ENCODE measurements at regions not wholly inside any gene's neighbourhood (a gene's known extent, or its start where the extent isn't known, plus 50 kb on each side); places are given as distances from the start of the nearest gene placed in this dataset.

GRCh38 chr6:141562186-141562811 is 570.4 kb upstream of the GJE1 start:
- Histone ChIP-seq H3K9me3 (ENCODE audit: low read length) (no peaks in the 10 kb centered on the region), H3K9ac (ENCODE audit: low read length) (peak overlapping the region; percentile 18), H3K27ac (ENCODE audit: low read length) (no peak overlapping the region), H3K4me3 (ENCODE audit: low read length) (peak overlapping the region; percentile 20; the same call in 1 of the 2 replicates), H4K20me1 (ENCODE audit: insufficient read depth, low read depth, low read length) (no peaks in the 10 kb centered on the region), H3K4me1 (ENCODE audit: low read length) (peaks cover 12% of the 10 kb centered on the region), H3K4me2 (ENCODE audit: low read depth, low read length, poor library complexity, severe bottlenecking) (peak overlapping the region; percentile 41), H3K9me2 (replicated peaks; ENCODE audit: insufficient read depth, low read length) (no peaks in the 10 kb centered on the region), H3K27me3 (ENCODE audit: low read length) (no peaks in the 10 kb centered on the region), H3K79me2 (ENCODE audit: low read length) (no peaks in the 10 kb centered on the region), H2AFZ (ENCODE audit: low read length) (peak overlapping the region; percentile 70; the same call in 1 of the 2 replicates), H3K36me3 (ENCODE audit: insufficient read depth, low read length) (no peaks in the 10 kb centered on the region)
- DNase-seq: no peak

GRCh38 chr6:141561154-141561553 is 571.6 kb upstream of the GJE1 start:
- no peaks in the 10 kb centered on the region for H3K36me3 ChIP-seq (ENCODE audit: insufficient read depth, low read length)
- H3K4me1 ChIP-seq (ENCODE audit: low read length): peaks cover 12% of the 10 kb centered on the region
- no peak overlapping the region for H2AFZ ChIP-seq (ENCODE audit: low read length)
- H3K4me3 ChIP-seq (ENCODE audit: low read length): no peak overlapping the region
- H3K27me3 ChIP-seq (ENCODE audit: low read length): no peaks in the 10 kb centered on the region
- DNase-seq: no peak
- H3K4me2 ChIP-seq (ENCODE audit: low read depth, low read length, poor library complexity, severe bottlenecking): no peak overlapping the region
- H3K9ac ChIP-seq (ENCODE audit: low read length): no peak overlapping the region
- H3K9me3 ChIP-seq (ENCODE audit: low read length): no peaks in the 10 kb centered on the region
- no peaks in the 10 kb centered on the region for H4K20me1 ChIP-seq (ENCODE audit: insufficient read depth, low read depth, low read length)
- no peaks in the 10 kb centered on the region for H3K79me2 ChIP-seq (ENCODE audit: low read length)
- no peaks in the 10 kb centered on the region for H3K9me2 ChIP-seq (replicated peaks; ENCODE audit: insufficient read depth, low read length)
- no peak overlapping the region for H3K27ac ChIP-seq (ENCODE audit: low read length)

GRCh38 chr6:141552463-141552862 is 580.3 kb upstream of the GJE1 start:
- no peak overlapping the region for H3K4me3 ChIP-seq (ENCODE audit: low read length)
- H3K27ac ChIP-seq (ENCODE audit: low read length): no peak overlapping the region
- H3K4me2 ChIP-seq (ENCODE audit: low read depth, low read length, poor library complexity, severe bottlenecking): no peak overlapping the region
- no peaks in the 10 kb centered on the region for H3K9me3 ChIP-seq (ENCODE audit: low read length)
- no peak overlapping the region for H3K9ac ChIP-seq (ENCODE audit: low read length)
- H3K4me1 ChIP-seq (ENCODE audit: low read length): peaks cover 10% of the 10 kb centered on the region
- no peak overlapping the region for H2AFZ ChIP-seq (ENCODE audit: low read length)
- H3K27me3 ChIP-seq (ENCODE audit: low read length): no peaks in the 10 kb centered on the region
- H4K20me1 ChIP-seq (ENCODE audit: insufficient read depth, low read depth, low read length): no peaks in the 10 kb centered on the region
- peak; percentile 43 for DNase-seq
- no peaks in the 10 kb centered on the region for H3K79me2 ChIP-seq (ENCODE audit: low read length)
- H3K9me2 ChIP-seq (replicated peaks; ENCODE audit: insufficient read depth, low read length): no peaks in the 10 kb centered on the region
- no peaks in the 10 kb centered on the region for H3K36me3 ChIP-seq (ENCODE audit: insufficient read depth, low read length)

DNA sequence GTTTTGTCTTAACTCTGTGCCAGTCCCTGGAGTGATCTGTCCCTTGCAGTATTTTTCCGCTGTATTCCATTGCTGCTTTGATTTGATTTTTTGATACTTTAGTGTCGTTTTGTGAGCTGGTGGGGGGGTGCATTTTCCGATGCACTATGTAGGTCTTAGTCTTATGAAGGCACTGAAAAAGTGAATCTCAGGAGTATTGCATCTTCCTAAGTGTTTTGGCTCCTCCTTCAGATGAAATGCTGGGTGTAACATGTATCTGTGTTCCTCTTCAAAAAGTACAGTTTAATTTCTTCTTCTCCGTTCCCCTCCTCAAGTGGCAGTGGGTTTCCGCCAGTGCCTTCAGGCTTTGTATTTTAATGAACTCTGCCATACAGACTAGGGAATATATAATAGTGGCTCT is 580.7 kb upstream of the GJE1 start:
- Histone ChIP-seq H3K9me3 (ENCODE audit: low read length) (no peaks in the 10 kb centered on the region), H3K27ac (ENCODE audit: low read length) (no peak overlapping the region), H3K36me3 (ENCODE audit: insufficient read depth, low read length) (no peaks in the 10 kb centered on the region), H3K9ac (ENCODE audit: low read length) (no peak overlapping the region), H3K4me3 (ENCODE audit: low read length) (no peak overlapping the region), H3K27me3 (ENCODE audit: low read length) (no peaks in the 10 kb centered on the region), H3K9me2 (replicated peaks; ENCODE audit: insufficient read depth, low read length) (no peaks in the 10 kb centered on the region), H3K79me2 (ENCODE audit: low read length) (no peaks in the 10 kb centered on the region), H3K4me2 (ENCODE audit: low read depth, low read length, poor library complexity, severe bottlenecking) (no peak overlapping the region), H3K4me1 (ENCODE audit: low read length) (peaks cover 10% of the 10 kb centered on the region), H2AFZ (ENCODE audit: low read length) (no peak overlapping the region), H4K20me1 (ENCODE audit: insufficient read depth, low read depth, low read length) (no peaks in the 10 kb centered on the region)
- DNase-seq: no peak

DNA sequence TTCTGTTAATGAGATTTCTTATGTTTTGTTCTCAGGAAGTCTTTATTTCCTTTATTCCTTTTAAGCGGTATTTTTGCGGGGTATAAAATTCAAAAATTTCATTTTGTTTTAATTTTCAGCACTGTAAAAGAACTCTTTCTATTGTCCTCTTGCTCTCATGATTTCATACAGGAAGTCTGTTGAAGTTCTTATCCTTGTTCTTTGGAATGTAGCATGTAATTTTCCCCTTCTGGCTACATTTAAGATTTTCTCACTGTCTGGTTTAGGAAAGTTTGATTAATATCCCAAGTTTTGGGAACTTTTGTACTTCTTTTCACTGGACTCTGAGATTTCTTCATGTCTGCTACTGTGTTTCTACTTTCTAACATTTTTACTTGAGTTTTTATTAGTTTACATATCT is 581.4 kb upstream of the GJE1 start:
- Histone ChIP-seq H3K4me2 (ENCODE audit: low read depth, low read length, poor library complexity, severe bottlenecking) (no peak overlapping the region), H2AFZ (ENCODE audit: low read length) (no peak overlapping the region), H3K9ac (ENCODE audit: low read length) (no peak overlapping the region), H3K79me2 (ENCODE audit: low read length) (no peaks in the 10 kb centered on the region), H3K27ac (ENCODE audit: low read length) (no peak overlapping the region), H3K4me3 (ENCODE audit: low read length) (no peak overlapping the region), H3K9me3 (ENCODE audit: low read length) (no peaks in the 10 kb centered on the region), H3K9me2 (replicated peaks; ENCODE audit: insufficient read depth, low read length) (no peaks in the 10 kb centered on the region), H3K36me3 (ENCODE audit: insufficient read depth, low read length) (no peaks in the 10 kb centered on the region), H3K27me3 (ENCODE audit: low read length) (no peaks in the 10 kb centered on the region), H3K4me1 (ENCODE audit: low read length) (peaks cover 10% of the 10 kb centered on the region), H4K20me1 (ENCODE audit: insufficient read depth, low read depth, low read length) (no peaks in the 10 kb centered on the region)
- DNase-seq: no peak

- H3K4me3 ChIP-seq (ENCODE audit: low read length): no peak overlapping the region
- H3K27me3 ChIP-seq (ENCODE audit: low read length): no peaks in the 10 kb centered on the region
- DNase-seq: no peak
- peaks cover 10% of the 10 kb centered on the region for H3K4me1 ChIP-seq (ENCODE audit: low read length)
- H2AFZ ChIP-seq (ENCODE audit: low read length): no peak overlapping the region
- no peak overlapping the region for H3K9ac ChIP-seq (ENCODE audit: low read length)
- H4K20me1 ChIP-seq (ENCODE audit: insufficient read depth, low read depth, low read length): no peaks in the 10 kb centered on the region
- no peaks in the 10 kb centered on the region for H3K36me3 ChIP-seq (ENCODE audit: insufficient read depth, low read length)
- no peak overlapping the region for H3K4me2 ChIP-seq (ENCODE audit: low read depth, low read length, poor library complexity, severe bottlenecking)
- no peaks in the 10 kb centered on the region for H3K79me2 ChIP-seq (ENCODE audit: low read length)
- no peaks in the 10 kb centered on the region for H3K9me3 ChIP-seq (ENCODE audit: low read length)
- no peak overlapping the region for H3K27ac ChIP-seq (ENCODE audit: low read length)
- no peaks in the 10 kb centered on the region for H3K9me2 ChIP-seq (replicated peaks; ENCODE audit: insufficient read depth, low read length)
Observed at GRCh38 chr6:141550471-141550870, 582.3 kb upstream of the GJE1 start.

- peaks cover 9% of the 10 kb centered on the region for H3K4me1 ChIP-seq (ENCODE audit: low read length)
- no peaks in the 10 kb centered on the region for H3K36me3 ChIP-seq (ENCODE audit: insufficient read depth, low read length)
- H3K27me3 ChIP-seq (ENCODE audit: low read length): no peaks in the 10 kb centered on the region
- H2AFZ ChIP-seq (ENCODE audit: low read length): no peak overlapping the region
- no peak overlapping the region for H3K4me3 ChIP-seq (ENCODE audit: low read length)
- H3K9ac ChIP-seq (ENCODE audit: low read length): no peak overlapping the region
- H3K9me3 ChIP-seq (ENCODE audit: low read length): no peaks in the 10 kb centered on the region
- H3K4me2 ChIP-seq (ENCODE audit: low read depth, low read length, poor library complexity, severe bottlenecking): no peak overlapping the region
- H3K9me2 ChIP-seq (replicated peaks; ENCODE audit: insufficient read depth, low read length): no peaks in the 10 kb centered on the region
- no peak overlapping the region for H3K27ac ChIP-seq (ENCODE audit: low read length)
- no peaks in the 10 kb centered on the region for H4K20me1 ChIP-seq (ENCODE audit: insufficient read depth, low read depth, low read length)
- DNase-seq: no peak
- H3K79me2 ChIP-seq (ENCODE audit: low read length): no peaks in the 10 kb centered on the region
Observed at GRCh38 chr6:141548966-141549365, 583.8 kb upstream of the GJE1 start.

DNA sequence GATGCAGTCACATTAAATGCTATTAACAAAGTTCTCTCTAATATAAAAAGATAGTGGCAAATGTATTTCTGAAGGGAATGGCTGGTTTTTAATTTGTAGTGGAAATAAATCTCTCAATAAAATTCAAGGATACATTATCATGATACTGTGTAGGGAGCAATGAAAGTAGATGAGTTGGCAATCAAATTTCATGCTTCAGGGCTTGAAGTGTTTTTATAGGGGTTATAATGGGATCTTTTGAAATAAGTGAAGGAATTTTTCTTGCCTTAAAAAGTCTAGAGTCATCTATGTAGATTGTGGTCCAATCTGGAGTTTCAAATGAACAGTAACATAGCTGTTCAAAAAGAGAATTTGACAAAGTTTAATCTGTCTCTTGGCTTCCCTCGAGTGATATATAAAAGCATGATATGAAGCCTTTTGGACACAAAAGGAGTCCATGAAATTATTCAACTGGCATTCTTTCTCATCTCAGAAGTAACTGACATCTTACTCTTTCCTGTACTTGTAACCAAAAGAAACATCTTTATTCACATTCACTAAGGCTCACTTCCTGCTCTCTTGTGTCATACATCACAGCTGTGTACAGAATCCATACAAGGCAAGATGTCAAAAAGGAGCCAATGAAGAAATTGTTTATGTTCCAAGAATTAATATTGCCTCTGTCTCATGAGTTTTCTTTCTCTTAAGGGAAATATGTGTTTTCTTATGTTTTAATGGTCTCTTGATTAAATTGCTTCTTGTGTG is 591.0 kb upstream of the GJE1 start:
- H3K9me3 ChIP-seq (ENCODE audit: low read length): no peaks in the 10 kb centered on the region
- no peak overlapping the region for H3K4me2 ChIP-seq (ENCODE audit: low read depth, low read length, poor library complexity, severe bottlenecking)
- no peaks in the 10 kb centered on the region for H3K9me2 ChIP-seq (replicated peaks; ENCODE audit: insufficient read depth, low read length)
- H2AFZ ChIP-seq (ENCODE audit: low read length): no peak overlapping the region
- H3K27ac ChIP-seq (ENCODE audit: low read length): no peak overlapping the region
- no peak for DNase-seq
- H4K20me1 ChIP-seq (ENCODE audit: insufficient read depth, low read depth, low read length): no peaks in the 10 kb centered on the region
- no peaks in the 10 kb centered on the region for H3K79me2 ChIP-seq (ENCODE audit: low read length)
- no peak overlapping the region for H3K4me3 ChIP-seq (ENCODE audit: low read length)
- H3K4me1 ChIP-seq (ENCODE audit: low read length): peaks cover 4% of the 10 kb centered on the region; the same call in 1 of the 2 replicates
- no peak overlapping the region for H3K9ac ChIP-seq (ENCODE audit: low read length)
- no peaks in the 10 kb centered on the region for H3K36me3 ChIP-seq (ENCODE audit: insufficient read depth, low read length)
- no peaks in the 10 kb centered on the region for H3K27me3 ChIP-seq (ENCODE audit: low read length)

Data from Karpas-422 (cell line).